ENCODE measurements at regions not wholly inside any gene's neighbourhood (a gene's known extent, or its start where the extent isn't known, plus 50 kb on each side); places are given as distances from the start of the nearest gene placed in this dataset.
A peak's percentile ranks its signal among the peaks of the same experiment; 100 is the strongest.

DNA sequence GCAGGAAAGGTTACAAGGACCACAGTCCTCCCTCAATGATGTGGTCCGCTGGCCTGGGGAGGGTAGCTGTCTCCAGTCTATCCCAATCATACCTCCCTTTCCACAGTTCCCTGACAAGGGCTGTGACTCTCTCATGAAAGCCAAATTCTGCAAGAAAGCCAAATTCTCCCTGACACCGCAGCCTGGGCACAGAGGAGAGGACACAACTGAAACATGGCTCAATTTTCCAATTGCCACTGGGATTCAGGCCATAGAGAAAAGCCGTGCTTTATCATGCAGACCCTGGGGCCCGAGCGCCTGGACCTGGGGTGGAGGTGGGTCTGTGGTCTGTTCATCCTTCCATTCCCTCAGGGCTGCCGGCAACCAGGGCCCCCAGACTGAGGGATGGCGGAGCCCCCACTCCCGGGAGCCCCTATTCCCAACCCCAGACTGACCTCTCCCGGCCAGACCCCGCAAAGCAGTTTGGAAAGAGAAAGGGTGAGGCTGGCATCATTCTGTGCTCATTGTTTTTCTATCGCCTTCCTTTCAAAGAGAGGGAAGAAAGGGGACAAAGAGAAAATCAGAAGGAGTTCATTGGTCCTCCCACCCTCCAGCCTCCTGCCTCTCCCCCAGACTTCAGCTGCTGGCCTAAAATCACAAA, 239.5 kb downstream of the BUD13 start:
- H3K27me3 Mint-ChIP-seq (ENCODE audit: low read depth in 3 of 3), result peaks cover 14 to 31% (median 22%) of the 10 kb centered on the region in 3 donors
- DNase-seq, result no peak
- no peaks in the 10 kb centered on the region for H3K27me3 ChIP-seq (ENCODE audit: control insufficient read depth in 2 of 2, insufficient read depth in 2 of 2, low read length in 2 of 2)
- H3K4me3 Mint-ChIP-seq, result no peak overlapping the region
- peaks cover 0 to 3% of the 10 kb centered on the region in 2 donors for H3K9me3 ChIP-seq (replicated peaks in 1 of 2; ENCODE audit: control insufficient read depth in 1 of 2, insufficient read depth in 1 of 2, low read length in 2 of 2)
- no peaks in the 10 kb centered on the region for H3K79me2 ChIP-seq (ENCODE audit: insufficient read depth, low read length)
- H3K36me3 ChIP-seq (replicated peaks in 1 of 2; ENCODE audit: control insufficient read depth in 1 of 2, insufficient read depth in 2 of 2, low read length in 2 of 2), result no peaks in the 10 kb centered on the region
- no peak overlapping the region for H3K27ac ChIP-seq (ENCODE audit: low read depth in 1 of 2, low read length in 2 of 2)
- no peak overlapping the region for H2AFZ ChIP-seq (ENCODE audit: insufficient read depth, low read depth, low read length, poor library complexity, severe bottlenecking)
- TF ChIP-seq, protein P1, sequence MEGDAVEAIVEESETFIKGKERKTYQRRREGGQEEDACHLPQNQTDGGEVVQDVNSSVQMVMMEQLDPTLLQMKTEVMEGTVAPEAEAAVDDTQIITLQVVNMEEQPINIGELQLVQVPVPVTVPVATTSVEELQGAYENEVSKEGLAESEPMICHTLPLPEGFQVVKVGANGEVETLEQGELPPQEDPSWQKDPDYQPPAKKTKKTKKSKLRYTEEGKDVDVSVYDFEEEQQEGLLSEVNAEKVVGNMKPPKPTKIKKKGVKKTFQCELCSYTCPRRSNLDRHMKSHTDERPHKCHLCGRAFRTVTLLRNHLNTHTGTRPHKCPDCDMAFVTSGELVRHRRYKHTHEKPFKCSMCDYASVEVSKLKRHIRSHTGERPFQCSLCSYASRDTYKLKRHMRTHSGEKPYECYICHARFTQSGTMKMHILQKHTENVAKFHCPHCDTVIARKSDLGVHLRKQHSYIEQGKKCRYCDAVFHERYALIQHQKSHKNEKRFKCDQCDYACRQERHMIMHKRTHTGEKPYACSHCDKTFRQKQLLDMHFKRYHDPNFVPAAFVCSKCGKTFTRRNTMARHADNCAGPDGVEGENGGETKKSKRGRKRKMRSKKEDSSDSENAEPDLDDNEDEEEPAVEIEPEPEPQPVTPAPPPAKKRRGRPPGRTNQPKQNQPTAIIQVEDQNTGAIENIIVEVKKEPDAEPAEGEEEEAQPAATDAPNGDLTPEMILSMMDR (IDR thresholded peaks at IDR 0.05), result no peak
- peak overlapping the region in 1 of 7 donors; percentile 66 for H3K27ac Mint-ChIP-seq
- H4K20me1 ChIP-seq (ENCODE audit: insufficient read depth, low read length), result no peaks in the 10 kb centered on the region
- no peak overlapping the region for H3K9ac ChIP-seq (ENCODE audit: insufficient read depth, low read length, poor library complexity, severe bottlenecking)
- H3K9me3 Mint-ChIP-seq, result peaks cover 1 to 14% (median 7%) of the 10 kb centered on the region in 7 donors
- H3K4me2 ChIP-seq (replicated peaks; ENCODE audit: extremely low read depth, low read length, poor library complexity, severe bottlenecking), result no peak overlapping the region
- no peaks in the 10 kb centered on the region for H3K36me3 Mint-ChIP-seq
- intact Hi-C loops (cut with micrococcal nuclease), result no loop called here
- no peaks in the 10 kb centered on the region for H3K4me1 Mint-ChIP-seq
- H3K4me3 ChIP-seq (replicated peaks in 1 of 3; ENCODE audit: low read depth in 2 of 3, low read length in 3 of 3), result no peak overlapping the region
- WGBS (ENCODE audit: insufficient coverage), result 76% methylated on average over 3 of the region's 11 CpGs
- no peaks in the 10 kb centered on the region for H3K4me1 ChIP-seq (ENCODE audit: control insufficient read depth in 1 of 2, insufficient read depth in 2 of 2, low read length in 2 of 2)

DNA sequence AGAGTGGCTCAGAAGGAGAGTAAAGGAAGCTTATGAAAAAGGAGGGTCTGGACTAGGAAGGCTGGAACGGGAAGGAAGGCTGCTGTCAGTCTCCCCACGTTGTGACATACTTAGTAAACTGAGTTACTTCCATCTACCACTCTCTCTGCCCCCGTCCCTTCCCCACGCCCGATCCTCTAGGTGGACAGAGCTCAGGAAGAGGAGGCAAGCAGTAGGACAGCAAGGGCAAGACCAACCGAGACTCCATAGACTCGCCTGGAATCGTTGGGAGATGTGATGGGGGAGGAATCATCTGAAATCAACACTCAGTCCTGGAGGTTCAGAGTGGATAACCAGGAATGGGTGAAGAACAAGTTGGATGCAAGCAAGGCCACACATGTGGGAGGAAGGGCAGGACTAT, 240.7 kb downstream of the BUD13 start:
- Histone ChIP-seq H3K9me3 (replicated peaks in 1 of 2; ENCODE audit: control insufficient read depth in 1 of 2, insufficient read depth in 1 of 2, low read length in 2 of 2) (peaks cover 0 to 3% of the 10 kb centered on the region in 2 donors), H3K4me3 (replicated peaks in 1 of 3; ENCODE audit: low read depth in 2 of 3, low read length in 3 of 3) (no peak overlapping the region), H3K36me3 (replicated peaks in 1 of 2; ENCODE audit: control insufficient read depth in 1 of 2, insufficient read depth in 2 of 2, low read length in 2 of 2) (no peaks in the 10 kb centered on the region), H3K27ac (ENCODE audit: low read depth in 1 of 2, low read length in 2 of 2) (no peak overlapping the region), H3K4me1 (ENCODE audit: control insufficient read depth in 1 of 2, insufficient read depth in 2 of 2, low read length in 2 of 2) (no peaks in the 10 kb centered on the region), H2AFZ (ENCODE audit: insufficient read depth, low read depth, low read length, poor library complexity, severe bottlenecking) (no peak overlapping the region), H4K20me1 (ENCODE audit: insufficient read depth, low read length) (no peaks in the 10 kb centered on the region), H3K4me2 (replicated peaks; ENCODE audit: extremely low read depth, low read length, poor library complexity, severe bottlenecking) (no peak overlapping the region), H3K79me2 (ENCODE audit: insufficient read depth, low read length) (no peaks in the 10 kb centered on the region), H3K9ac (ENCODE audit: insufficient read depth, low read length, poor library complexity, severe bottlenecking) (no peak overlapping the region), H3K27me3 (ENCODE audit: control insufficient read depth in 2 of 2, insufficient read depth in 2 of 2, low read length in 2 of 2) (no peaks in the 10 kb centered on the region)
- TF ChIP-seq, protein P1 (IDR thresholded peaks at IDR 0.05), result no peak
- Mint-ChIP-seq H3K4me3 (peak overlapping the region in 1 of 2 donors; percentile 7), H3K27me3 (ENCODE audit: low read depth in 3 of 3) (peaks cover 13 to 31% (median 22%) of the 10 kb centered on the region in 3 donors), H3K4me1 (no peaks in the 10 kb centered on the region), H3K9me3 (peaks cover 1 to 14% (median 7%) of the 10 kb centered on the region in 7 donors), H3K36me3 (no peaks in the 10 kb centered on the region), H3K27ac (peak overlapping the region in 1 of 7 donors; percentile 15)
- 94% methylated on average over 3 of the region's 8 CpGs for WGBS (ENCODE audit: insufficient coverage)
- no peak for DNase-seq
- intact Hi-C loops (cut with micrococcal nuclease), result no loop called here

Data from CD14-positive monocyte (primary cell).